ENCODE measurements at regions not wholly inside any gene's neighbourhood (a gene's known extent, or its start where the extent isn't known, plus 50 kb on each side); places are given as distances from the start of the nearest gene placed in this dataset.

DNA sequence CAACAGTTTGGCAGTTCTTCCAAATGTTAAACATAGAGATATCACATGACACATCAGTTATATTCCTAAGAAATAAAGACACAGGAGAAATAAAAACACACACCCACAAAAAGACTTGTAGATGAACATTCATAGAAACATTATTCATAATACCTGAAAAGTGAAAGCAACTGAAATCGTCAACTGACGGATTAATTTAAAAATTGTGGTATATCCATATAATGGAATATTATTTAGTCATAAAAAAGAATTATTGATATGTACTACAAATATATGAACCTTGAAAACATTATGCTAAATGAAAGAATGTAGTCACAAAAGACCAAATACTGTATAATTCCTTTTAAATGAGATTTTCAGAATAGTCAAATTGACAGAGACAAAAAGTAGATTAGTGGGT, 330.2 kb upstream of the CD180 start:
- H3K4me3 ChIP-seq (ENCODE audit: low read depth, low read length) = no peak overlapping the region
- TF ChIP-seq, protein P1, sequence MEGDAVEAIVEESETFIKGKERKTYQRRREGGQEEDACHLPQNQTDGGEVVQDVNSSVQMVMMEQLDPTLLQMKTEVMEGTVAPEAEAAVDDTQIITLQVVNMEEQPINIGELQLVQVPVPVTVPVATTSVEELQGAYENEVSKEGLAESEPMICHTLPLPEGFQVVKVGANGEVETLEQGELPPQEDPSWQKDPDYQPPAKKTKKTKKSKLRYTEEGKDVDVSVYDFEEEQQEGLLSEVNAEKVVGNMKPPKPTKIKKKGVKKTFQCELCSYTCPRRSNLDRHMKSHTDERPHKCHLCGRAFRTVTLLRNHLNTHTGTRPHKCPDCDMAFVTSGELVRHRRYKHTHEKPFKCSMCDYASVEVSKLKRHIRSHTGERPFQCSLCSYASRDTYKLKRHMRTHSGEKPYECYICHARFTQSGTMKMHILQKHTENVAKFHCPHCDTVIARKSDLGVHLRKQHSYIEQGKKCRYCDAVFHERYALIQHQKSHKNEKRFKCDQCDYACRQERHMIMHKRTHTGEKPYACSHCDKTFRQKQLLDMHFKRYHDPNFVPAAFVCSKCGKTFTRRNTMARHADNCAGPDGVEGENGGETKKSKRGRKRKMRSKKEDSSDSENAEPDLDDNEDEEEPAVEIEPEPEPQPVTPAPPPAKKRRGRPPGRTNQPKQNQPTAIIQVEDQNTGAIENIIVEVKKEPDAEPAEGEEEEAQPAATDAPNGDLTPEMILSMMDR (IDR thresholded peaks at IDR 0.05; ENCODE audit: low read depth, low read length) = no peak
- peaks cover 3% of the 10 kb centered on the region for H3K9me3 ChIP-seq (ENCODE audit: severe bottlenecking)
- no peaks in the 10 kb centered on the region for H3K36me3 ChIP-seq
- DNase-seq = no peak
- no peaks in the 10 kb centered on the region for H3K27me3 ChIP-seq (ENCODE audit: insufficient read depth, low read depth, severe bottlenecking)
- H3K27ac ChIP-seq = no peak overlapping the region

- Histone ChIP-seq H3K27ac (no peak overlapping the region), H3K9me3 (ENCODE audit: severe bottlenecking) (no peaks in the 10 kb centered on the region), H3K36me3 (no peaks in the 10 kb centered on the region), H3K27me3 (ENCODE audit: insufficient read depth, low read depth, severe bottlenecking) (no peaks in the 10 kb centered on the region), H3K4me3 (ENCODE audit: low read depth, low read length) (no peak overlapping the region)
- DNase-seq = no peak
- TF ChIP-seq, protein P1 (IDR thresholded peaks at IDR 0.05; ENCODE audit: low read depth, low read length) = no peak
Observed at GRCh38 chr5:67520161-67520908, 323.7 kb upstream of the CD180 start.

GRCh38 chr5:67518227-67518626, 321.6 kb upstream of the CD180 start:
- no peak for DNase-seq
- TF ChIP-seq, protein P1 (IDR thresholded peaks at IDR 0.05; ENCODE audit: low read depth, low read length) = no peak
- Histone ChIP-seq H3K9me3 (ENCODE audit: severe bottlenecking) (peaks cover 2% of the 10 kb centered on the region), H3K27me3 (ENCODE audit: insufficient read depth, low read depth, severe bottlenecking) (no peaks in the 10 kb centered on the region), H3K36me3 (no peaks in the 10 kb centered on the region), H3K4me3 (ENCODE audit: low read depth, low read length) (no peak overlapping the region), H3K27ac (no peak overlapping the region)

DNA sequence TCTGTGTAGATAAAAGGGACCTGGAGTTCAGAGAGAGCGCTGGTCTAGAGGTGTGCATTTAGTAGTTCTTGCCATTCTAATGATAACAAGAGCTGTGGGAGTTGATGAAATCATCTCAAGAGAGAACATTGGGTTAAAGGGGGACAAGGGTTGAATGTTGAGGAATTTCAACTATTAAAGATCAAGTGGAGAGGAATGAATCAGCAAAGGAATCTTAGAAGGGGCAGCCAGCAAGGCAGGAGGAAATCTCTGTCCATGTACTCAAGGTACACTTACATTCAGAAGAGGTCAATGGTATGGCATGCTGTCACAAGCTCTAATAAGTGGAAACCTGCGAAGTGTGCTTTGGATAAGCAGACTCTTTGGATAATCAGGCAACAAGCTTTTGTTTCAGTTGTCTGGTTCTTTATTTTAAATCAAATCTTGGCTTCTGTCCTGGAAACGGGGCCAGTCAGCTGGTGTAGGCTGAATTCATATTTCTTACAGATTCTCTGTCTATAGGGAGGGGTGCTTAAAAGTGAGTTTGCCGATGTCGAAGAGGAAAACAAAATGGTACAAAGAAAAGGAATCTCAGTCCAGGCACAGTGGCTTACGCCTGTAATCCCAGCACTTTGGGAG, 320.5 kb upstream of the CD180 start:
- H3K27me3 ChIP-seq (ENCODE audit: insufficient read depth, low read depth, severe bottlenecking) = no peaks in the 10 kb centered on the region
- no peak overlapping the region for H3K4me3 ChIP-seq (ENCODE audit: low read depth, low read length)
- H3K9me3 ChIP-seq (ENCODE audit: severe bottlenecking) = peaks cover 2% of the 10 kb centered on the region
- no peak overlapping the region for H3K27ac ChIP-seq
- H3K36me3 ChIP-seq = no peaks in the 10 kb centered on the region
- TF ChIP-seq, protein P1 (IDR thresholded peaks at IDR 0.05; ENCODE audit: low read depth, low read length) = no peak
- DNase-seq = no peak

DNA sequence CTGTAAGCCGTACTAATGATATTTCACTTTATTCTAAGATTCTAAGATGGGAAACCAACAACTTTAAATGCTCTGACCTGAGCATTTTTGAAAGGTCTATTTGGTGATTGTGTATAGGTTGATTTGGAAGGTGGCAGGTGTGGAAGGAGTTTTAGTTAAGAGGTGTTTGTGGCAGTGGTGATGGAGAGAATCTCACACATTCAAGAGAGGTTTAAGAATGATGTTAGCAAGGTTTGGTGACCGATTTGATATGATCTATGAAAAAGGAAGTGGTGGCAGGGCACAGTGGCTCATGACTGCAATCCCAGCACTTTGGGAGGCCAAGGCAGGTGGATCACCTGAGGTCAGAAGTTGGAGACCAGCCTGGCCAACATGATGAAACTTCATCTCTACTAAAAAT, 319.2 kb upstream of the CD180 start:
- no peak overlapping the region for H3K4me3 ChIP-seq (ENCODE audit: low read depth, low read length)
- no peaks in the 10 kb centered on the region for H3K36me3 ChIP-seq
- H3K27me3 ChIP-seq (ENCODE audit: insufficient read depth, low read depth, severe bottlenecking) = no peaks in the 10 kb centered on the region
- H3K9me3 ChIP-seq (ENCODE audit: severe bottlenecking) = peaks cover 2% of the 10 kb centered on the region
- no peak overlapping the region for H3K27ac ChIP-seq
- TF ChIP-seq, protein P1 (IDR thresholded peaks at IDR 0.05; ENCODE audit: low read depth, low read length) = no peak
- DNase-seq = no peak

Data from WERI-Rb-1 (cell line).